22Rv1 (cell line): ENCODE measurements at regions not wholly inside any gene's neighbourhood (a gene's known extent, or its start where the extent isn't known, plus 50 kb on each side); places are given as distances from the start of the nearest gene placed in this dataset.

Experiments
- H3K27ac ChIP-seq: fragments of 450-650 bp; 2 replicates; pipeline ENCODE4 v1.5.1; 2017
- CTCF ChIP-seq: fragments of 450-650 bp; IDR thresholded peaks from 2 replicates; pipeline ENCODE4 v1.5.1; 2017; ENCODE audit warnings: mild to moderate bottlenecking
- ZFX ChIP-seq: fragments of 450-650 bp; IDR thresholded peaks from 2 replicates; pipeline ENCODE4 v1.6.1; 2017; ENCODE audit warnings: antibody characterized with exemption, borderline replicate concordance

GRCh38 chr2:51404226-51404625 is 372.3 kb upstream of the NRXN1 start:
- TF ChIP-seq CTCF (no peak), ZFX (no peak)
- H3K27ac ChIP-seq = no peak overlapping the region

GRCh38 chr2:51401546-51401945 is 369.6 kb upstream of the NRXN1 start:
- TF ChIP-seq ZFX = no peak
- TF ChIP-seq CTCF = no peak
- H3K27ac ChIP-seq = no peak overlapping the region

- TF ChIP-seq ZFX (no peak), CTCF (no peak)
- no peak overlapping the region for H3K27ac ChIP-seq
Measured at GRCh38 chr2:51387235-51387634, 355.3 kb upstream of the NRXN1 start.

- no peak for TF ChIP-seq ZFX
- no peak for TF ChIP-seq CTCF
- H3K27ac ChIP-seq = no peak overlapping the region
Measured at GRCh38 chr2:51379997-51380396, 348.1 kb upstream of the NRXN1 start.

GRCh38 chr2:51368250-51368649 is 336.3 kb upstream of the NRXN1 start:
- TF ChIP-seq ZFX (no peak), CTCF (no peak)

GRCh38 chr2:51350100-51350499 is 318.2 kb upstream of the NRXN1 start:
- TF ChIP-seq ZFX = no peak
- TF ChIP-seq CTCF = no peak
- H3K27ac ChIP-seq = no peak overlapping the region

More at GRCh38 chr2:51368250-51368649, 336.3 kb upstream of the NRXN1 start:
- no peak overlapping the region for H3K27ac ChIP-seq

- H3K27ac ChIP-seq = no peak overlapping the region
- TF ChIP-seq ZFX (no peak), CTCF (no peak)
Measured at GRCh38 chr2:51344886-51345285, 313.0 kb upstream of the NRXN1 start.
